ENCODE measurements at regions not wholly inside any gene's neighbourhood (a gene's known extent, or its start where the extent isn't known, plus 50 kb on each side); places are given as distances from the start of the nearest gene placed in this dataset.

GRCh38 chr2:49288113-49288705 lies 133.9 kb upstream of the FSHR start:
- TF ChIP-seq, protein P1, sequence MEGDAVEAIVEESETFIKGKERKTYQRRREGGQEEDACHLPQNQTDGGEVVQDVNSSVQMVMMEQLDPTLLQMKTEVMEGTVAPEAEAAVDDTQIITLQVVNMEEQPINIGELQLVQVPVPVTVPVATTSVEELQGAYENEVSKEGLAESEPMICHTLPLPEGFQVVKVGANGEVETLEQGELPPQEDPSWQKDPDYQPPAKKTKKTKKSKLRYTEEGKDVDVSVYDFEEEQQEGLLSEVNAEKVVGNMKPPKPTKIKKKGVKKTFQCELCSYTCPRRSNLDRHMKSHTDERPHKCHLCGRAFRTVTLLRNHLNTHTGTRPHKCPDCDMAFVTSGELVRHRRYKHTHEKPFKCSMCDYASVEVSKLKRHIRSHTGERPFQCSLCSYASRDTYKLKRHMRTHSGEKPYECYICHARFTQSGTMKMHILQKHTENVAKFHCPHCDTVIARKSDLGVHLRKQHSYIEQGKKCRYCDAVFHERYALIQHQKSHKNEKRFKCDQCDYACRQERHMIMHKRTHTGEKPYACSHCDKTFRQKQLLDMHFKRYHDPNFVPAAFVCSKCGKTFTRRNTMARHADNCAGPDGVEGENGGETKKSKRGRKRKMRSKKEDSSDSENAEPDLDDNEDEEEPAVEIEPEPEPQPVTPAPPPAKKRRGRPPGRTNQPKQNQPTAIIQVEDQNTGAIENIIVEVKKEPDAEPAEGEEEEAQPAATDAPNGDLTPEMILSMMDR (IDR thresholded peaks at IDR 0.05; ENCODE audit: control insufficient read depth, extremely low read depth, insufficient read depth), result no peak
- DNase-seq (ENCODE audit: low read depth), result no peak
- no peak overlapping the region for H3K4me3 ChIP-seq (ENCODE audit: low read depth, low read length)

GRCh38 chr2:49286726-49287125 lies 132.4 kb upstream of the FSHR start:
- no peak overlapping the region for H3K4me3 ChIP-seq (ENCODE audit: low read depth, low read length)
- DNase-seq (ENCODE audit: low read depth), result no peak
- TF ChIP-seq, protein P1 (IDR thresholded peaks at IDR 0.05; ENCODE audit: control insufficient read depth, extremely low read depth, insufficient read depth), result no peak

- TF ChIP-seq, protein P1 (IDR thresholded peaks at IDR 0.05; ENCODE audit: control insufficient read depth, extremely low read depth, insufficient read depth), result no peak
- H3K4me3 ChIP-seq (ENCODE audit: low read depth, low read length), result no peak overlapping the region
- no peak for DNase-seq (ENCODE audit: low read depth)
Measured at GRCh38 chr2:49286045-49286444, 131.7 kb upstream of the FSHR start.

DNA sequence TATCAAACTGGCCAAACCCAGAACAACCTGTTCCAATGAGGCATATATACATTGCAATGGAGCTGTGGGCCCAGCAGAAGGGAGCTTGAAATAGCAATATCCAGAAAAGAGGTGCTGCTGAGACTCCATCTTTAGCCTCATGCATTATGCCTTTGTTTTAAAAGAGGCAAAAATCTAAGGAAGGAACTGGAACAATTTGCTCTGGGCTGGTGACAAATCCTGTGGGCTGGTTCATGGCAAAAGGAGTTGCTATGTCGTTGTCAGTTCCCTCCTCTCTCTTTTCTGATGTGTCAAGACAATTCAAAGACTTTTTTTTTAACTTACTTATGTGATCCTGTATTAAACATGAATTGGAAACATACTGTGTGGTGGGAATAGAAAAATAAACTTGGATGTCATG lies 124.2 kb upstream of the FSHR start:
- TF ChIP-seq, protein P1 (IDR thresholded peaks at IDR 0.05; ENCODE audit: control insufficient read depth, extremely low read depth, insufficient read depth), result no peak
- H3K4me3 ChIP-seq (ENCODE audit: low read depth, low read length), result no peak overlapping the region

DNA sequence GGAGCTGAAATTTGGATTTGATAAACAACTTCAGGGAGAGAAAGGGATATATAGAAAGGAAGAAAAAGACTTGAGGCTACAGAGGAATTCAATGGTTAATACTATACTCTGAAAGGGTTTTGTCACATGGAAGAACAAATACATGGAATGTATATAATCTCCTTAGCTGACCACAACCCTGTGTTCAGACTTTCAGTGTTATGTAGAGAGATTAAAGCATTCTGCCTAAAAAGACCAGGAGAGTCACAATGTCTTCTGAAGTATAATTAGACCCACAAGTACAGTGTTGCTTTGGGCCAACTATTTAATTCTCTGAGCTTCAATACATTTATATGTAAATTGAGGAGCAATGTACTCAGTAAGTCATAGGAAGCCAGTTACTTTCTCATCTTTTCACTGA lies 123.8 kb upstream of the FSHR start:
- DNase-seq (ENCODE audit: low read depth), result no peak
- no peak overlapping the region for H3K4me3 ChIP-seq (ENCODE audit: low read depth, low read length)
- TF ChIP-seq, protein P1 (IDR thresholded peaks at IDR 0.05; ENCODE audit: control insufficient read depth, extremely low read depth, insufficient read depth), result no peak

More for the DNA sequence above, 124.2 kb upstream of the FSHR start:
- no peak for DNase-seq (ENCODE audit: low read depth)

DNA sequence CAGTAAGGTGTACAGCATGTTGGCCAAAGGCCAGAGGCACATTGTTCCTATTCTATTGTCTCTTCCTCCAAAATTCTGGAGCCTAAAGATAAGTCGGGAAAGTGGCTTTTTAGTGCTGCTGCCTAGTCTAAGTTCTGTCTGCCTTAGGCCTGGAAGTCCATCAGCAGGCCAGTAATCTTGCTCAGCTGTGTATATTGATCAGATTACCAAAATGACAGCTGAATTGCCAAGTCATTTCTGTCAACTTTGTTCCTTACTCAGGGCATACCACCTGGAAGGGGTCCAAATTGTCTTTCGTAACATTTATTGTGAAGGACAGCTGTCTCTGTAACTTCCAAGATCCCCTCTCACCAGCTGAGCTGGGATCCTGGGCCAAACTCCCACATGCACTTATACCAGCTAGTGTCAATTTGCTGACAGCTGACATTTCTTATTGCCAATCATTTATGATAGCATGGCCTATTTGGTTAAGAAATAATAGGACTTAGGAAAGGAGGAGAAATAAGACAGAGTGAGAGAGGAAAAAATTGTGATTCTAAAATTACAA lies 116.8 kb upstream of the FSHR start:
- TF ChIP-seq, protein P1 (IDR thresholded peaks at IDR 0.05; ENCODE audit: control insufficient read depth, extremely low read depth, insufficient read depth), result no peak
- DNase-seq (ENCODE audit: low read depth), result no peak
- H3K4me3 ChIP-seq (ENCODE audit: low read depth, low read length), result no peak overlapping the region

- TF ChIP-seq, protein P1 (IDR thresholded peaks at IDR 0.05; ENCODE audit: control insufficient read depth, extremely low read depth, insufficient read depth), result no peak
- H3K4me3 ChIP-seq (ENCODE audit: low read depth, low read length), result no peak overlapping the region
- no peak for DNase-seq (ENCODE audit: low read depth)
Measured at GRCh38 chr2:49270091-49270490, 115.8 kb upstream of the FSHR start.

All from LNCaP clone FGC (cell line).